22Rv1 (cell line): ENCODE measurements at regions not wholly inside any gene's neighbourhood (a gene's known extent, or its start where the extent isn't known, plus 50 kb on each side); places are given as distances from the start of the nearest gene placed in this dataset.

Source experiments
- CTCF ChIP-seq: fragments of 450-650 bp; IDR thresholded peaks from 2 replicates; pipeline ENCODE4 v1.5.1; 2017; ENCODE audit warnings: mild to moderate bottlenecking
- ZFX ChIP-seq: fragments of 450-650 bp; IDR thresholded peaks from 2 replicates; pipeline ENCODE4 v1.6.1; 2017; ENCODE audit warnings: antibody characterized with exemption, borderline replicate concordance

DNA sequence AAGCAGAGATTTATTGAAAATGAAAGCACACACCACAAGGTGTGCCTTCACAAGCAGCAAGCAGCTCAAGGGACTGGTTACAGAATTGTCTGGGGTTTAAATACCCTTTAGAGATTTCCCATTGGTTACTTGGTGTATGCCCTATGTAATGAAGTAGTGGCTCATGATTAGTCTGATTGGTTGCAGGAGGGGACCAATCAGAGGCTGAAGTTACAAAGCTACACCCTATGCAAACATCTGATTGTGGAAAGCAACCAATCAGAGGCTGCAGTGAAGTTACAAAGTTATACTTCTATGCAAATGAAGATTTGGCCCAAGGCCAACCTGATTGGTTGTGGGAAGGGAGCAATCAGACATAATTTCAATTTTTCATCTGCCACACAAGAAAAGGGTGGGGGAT lies 119.9 kb downstream of the C9orf152 start:
- TF ChIP-seq CTCF (no peak), ZFX (no peak)
